ENCODE measurements at regions not wholly inside any gene's neighbourhood (a gene's known extent, or its start where the extent isn't known, plus 50 kb on each side); places are given as distances from the start of the nearest gene placed in this dataset.

DNA sequence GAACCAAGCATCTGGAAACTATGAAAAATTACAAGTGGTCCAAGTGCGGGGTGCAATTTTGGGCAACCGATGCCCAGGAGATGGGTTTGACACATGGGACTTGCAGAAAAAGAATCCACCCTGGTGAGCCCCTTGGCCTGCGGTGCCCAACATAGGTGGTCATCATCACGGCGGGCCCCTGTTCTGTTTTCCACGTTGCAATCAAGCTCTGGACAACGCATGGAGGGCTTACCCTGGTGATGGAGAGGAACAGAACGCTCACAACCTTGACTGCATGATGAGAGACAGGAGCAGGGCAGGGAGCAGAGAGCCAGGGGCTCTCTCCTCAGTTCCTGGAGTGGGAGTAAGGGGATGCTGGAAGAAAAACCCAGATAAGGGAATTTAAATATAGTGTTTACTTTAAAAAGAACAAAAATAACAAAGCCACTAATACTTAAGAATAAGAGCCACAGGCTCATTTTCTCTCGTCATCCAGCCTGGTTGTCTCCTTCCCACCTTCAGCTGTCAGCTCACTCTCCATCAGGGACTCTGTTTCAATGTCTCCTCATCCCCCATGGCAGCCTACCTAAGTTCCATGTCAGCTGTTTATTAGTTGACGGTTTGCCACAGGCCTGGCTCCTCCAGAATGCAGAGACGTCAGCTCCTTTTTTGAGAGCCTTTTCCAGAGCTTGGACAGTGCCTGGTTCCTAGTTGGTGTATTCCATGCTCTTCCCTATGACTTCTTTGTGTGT, 172.1 kb downstream of the GADD45G start:
- DNase-seq: no peak

- no peak for DNase-seq
Measured at GRCh38 chr9:89777544-89777943, 172.7 kb downstream of the GADD45G start.

GRCh38 chr9:89778100-89779090, 173.6 kb downstream of the GADD45G start:
- DNase-seq: no peak

- no peak for DNase-seq
Measured at GRCh38 chr9:89779405-89780203, 174.8 kb downstream of the GADD45G start.

- DNase-seq: no peak
Measured at GRCh38 chr9:89780959-89781358, 176.1 kb downstream of the GADD45G start.

GRCh38 chr9:89781838-89782540, 177.2 kb downstream of the GADD45G start:
- no peak for DNase-seq

- no peak for DNase-seq
Measured at GRCh38 chr9:89786655-89787054, 181.8 kb downstream of the GADD45G start.

DNA sequence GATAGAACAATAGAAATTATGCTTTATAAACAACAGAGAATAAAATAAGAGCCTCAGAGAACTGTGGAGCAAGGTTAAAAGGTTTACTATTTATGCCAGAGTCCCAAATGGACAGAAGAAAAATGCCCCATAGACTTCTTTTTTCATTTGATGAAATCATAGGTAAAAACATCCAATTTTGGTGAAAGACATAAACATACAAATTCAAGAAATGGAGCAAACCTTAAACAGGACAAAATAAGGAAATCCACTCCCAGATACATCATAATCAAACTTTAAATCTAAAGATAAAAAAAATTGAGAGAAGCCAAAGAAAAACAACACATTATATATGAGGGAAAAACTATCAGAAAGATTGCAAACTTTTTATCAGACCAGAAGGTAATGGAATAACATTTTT, 182.8 kb downstream of the GADD45G start:
- DNase-seq: no peak

GRCh38 chr9:89788434-89788833, 183.6 kb downstream of the GADD45G start:
- no peak for DNase-seq

- no peak for DNase-seq
Measured at GRCh38 chr9:89789922-89790510, 185.2 kb downstream of the GADD45G start.

DNA sequence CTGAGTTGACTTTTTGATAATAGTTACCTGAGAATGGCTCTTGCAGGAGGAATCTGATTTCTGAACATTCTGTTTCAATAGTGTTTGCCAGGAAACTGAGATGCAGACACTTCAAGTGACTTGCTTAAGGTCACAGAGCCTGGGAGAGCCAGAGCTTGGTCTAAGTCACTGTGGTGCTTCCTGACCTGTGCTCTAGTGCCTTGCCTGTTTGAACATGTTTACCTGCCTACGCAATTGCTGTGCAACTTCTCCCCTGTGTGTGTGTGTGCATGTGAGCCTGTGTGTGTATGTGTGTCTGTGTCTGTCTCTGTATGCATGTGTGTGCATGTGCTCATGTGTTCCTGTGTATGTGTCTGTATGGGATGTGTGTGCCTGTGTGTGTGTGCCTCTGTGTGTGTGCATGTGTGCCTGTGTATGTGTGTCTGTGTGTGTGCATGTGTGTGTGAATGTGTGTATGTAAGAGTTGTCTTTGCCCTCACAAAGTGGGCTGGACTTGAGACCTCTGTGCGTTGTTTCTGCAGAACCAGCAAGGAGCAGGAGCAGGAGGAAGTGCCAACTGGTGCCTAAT, 185.8 kb downstream of the GADD45G start:
- DNase-seq: no peak

DNA sequence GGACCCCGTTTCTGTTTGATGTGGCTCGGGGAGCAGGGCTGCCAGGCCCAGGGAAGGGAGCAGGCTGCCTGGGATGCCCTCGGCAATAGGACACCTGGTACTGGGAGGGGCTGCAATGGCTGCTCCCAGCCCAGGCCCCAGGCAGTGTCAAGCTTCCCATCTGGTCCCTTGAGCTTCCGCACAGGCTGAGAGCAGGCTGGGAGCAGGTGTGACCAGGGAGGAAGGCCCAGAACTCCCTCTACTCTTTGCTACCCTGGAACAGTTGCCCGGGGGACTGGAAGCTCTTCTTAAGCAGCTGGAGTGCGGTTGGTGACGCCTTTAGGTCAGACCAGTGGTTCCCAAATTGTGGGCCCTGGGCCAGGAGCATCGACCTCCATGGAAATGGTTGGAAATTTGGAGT, 186.9 kb downstream of the GADD45G start:
- DNase-seq: no peak

- DNase-seq: no peak
Measured at GRCh38 chr9:89792189-89793123, 187.6 kb downstream of the GADD45G start.

- DNase-seq: no peak
Measured at GRCh38 chr9:89793124-89793495, 188.3 kb downstream of the GADD45G start.

DNA sequence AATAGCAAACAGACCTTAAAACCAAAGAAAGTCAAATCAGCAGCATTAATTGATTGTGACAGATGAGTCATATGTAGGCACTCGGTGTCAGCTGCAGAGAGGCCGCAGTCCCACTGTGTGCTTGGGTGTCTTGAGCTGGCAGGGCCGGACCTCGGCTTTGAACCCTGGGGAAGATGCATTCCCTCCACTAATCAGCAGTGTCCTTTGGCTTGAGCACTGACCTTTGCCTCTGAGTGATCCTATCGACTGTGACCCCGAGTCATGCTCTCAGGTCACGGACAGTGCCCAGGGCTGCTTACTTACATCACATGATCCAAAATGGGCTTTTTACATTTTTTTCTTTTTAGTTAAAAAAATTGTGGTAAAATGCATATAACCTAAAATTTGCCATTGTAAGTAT, 188.7 kb downstream of the GADD45G start:
- DNase-seq: no peak

DNA sequence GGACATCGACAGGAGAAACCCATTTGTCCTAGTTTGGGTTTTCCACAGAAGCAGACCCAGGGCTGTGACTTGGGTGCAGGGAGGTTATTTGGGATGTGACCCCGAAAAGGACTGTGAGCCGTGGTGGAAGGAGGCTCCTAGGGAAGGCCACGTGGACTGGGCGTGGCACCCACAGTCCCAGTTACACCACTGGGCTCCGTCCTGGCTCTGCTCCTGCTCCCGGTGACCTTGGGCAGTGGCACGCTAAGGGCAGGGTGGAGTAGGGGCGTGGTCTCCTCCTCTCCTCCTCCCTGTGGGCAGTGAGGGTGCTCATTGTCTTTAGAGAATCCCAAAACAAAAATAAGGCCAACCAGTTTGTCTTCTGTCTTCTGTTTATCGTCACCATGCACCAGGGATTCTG, 190.1 kb downstream of the GADD45G start:
- DNase-seq: no peak

GRCh38 chr9:89795538-89796195, 190.9 kb downstream of the GADD45G start:
- no peak for DNase-seq

DNA sequence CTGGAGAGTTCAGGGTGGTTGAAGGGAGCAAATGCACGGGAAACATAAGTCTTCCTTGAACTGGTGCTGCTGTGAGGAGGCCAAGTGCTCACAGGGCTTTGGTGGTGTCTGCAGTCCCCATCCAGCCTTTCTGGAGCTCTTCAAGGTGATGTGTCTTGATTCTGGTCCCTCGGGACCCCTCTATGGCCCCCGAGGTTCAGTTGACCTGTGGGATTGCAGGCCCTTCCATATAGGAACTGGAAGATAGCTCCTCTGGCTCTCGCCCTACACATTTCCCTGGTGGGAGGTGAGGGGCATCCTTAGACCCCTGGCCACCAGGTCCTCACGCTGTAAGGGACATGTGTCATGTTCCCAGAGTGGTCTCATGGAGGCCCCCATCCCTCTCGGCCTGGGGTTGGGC, 191.8 kb downstream of the GADD45G start:
- DNase-seq: no peak

DNA sequence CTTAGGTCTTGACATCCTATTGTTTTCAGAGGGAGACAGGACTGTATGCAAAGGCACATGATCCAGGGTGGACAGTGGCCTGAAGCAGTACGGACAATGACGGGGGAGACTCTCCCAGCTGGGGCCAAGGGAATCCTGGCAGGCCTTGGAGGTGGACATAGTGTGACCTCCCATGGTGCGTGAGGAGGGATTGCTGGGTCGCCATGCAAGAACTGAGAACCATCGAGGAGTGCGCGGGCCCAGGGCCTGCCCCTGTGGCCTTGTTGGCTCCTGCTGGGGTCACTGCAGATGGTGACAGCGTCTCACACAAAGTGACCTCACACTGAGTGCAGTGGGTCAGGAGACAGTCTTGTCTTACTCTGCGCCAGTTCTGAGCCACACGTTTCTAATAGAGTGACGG, 192.4 kb downstream of the GADD45G start:
- no peak for DNase-seq

- no peak for DNase-seq
Measured at GRCh38 chr9:89797937-89798455, 193.2 kb downstream of the GADD45G start.
